ENCODE measurements at regions not wholly inside any gene's neighbourhood (a gene's known extent, or its start where the extent isn't known, plus 50 kb on each side); places are given as distances from the start of the nearest gene placed in this dataset.

- TF ChIP-seq EZH2 (IDR thresholded peaks at IDR 0.05; ENCODE audit: insufficient read depth, poor library complexity, severe bottlenecking) = no peak
- TF ChIP-seq EZH2phosphoT487 (IDR thresholded peaks at IDR 0.05; ENCODE audit: insufficient read depth, low read depth) = no peak
These were observed 141.0 kb downstream of the RAP2A start for GRCh38 chr13:97574926-97575325.
